GM12891 (cell line): ENCODE measurements at regions not wholly inside any gene's neighbourhood (a gene's known extent, or its start where the extent isn't known, plus 50 kb on each side); places are given as distances from the start of the nearest gene placed in this dataset.
"Not testable (repeated sequence)": the region's sequence is repeated elsewhere in the genome, so short reads cannot be mapped to it uniquely, and the experiment has no call there.

Experiments
- POLR2A ChIP-seq: IDR thresholded peaks from 2 replicates; pipeline ENCODE4 v1.6.1; 2011; ENCODE audit warnings: low read depth, low read length, control low read depth
- POLR2AphosphoS5 ChIP-seq: IDR thresholded peaks from 2 replicates; pipeline ENCODE4 v1.6.1; 2011; ENCODE audit warnings: low read depth, low read length, control low read depth
- POU2F2 ChIP-seq: IDR thresholded peaks from 2 replicates; pipeline ENCODE4 v1.6.1; 2011; ENCODE audit warnings: low read depth, mild to moderate bottlenecking, control low read depth, low read length, moderate library complexity
- SPI1 ChIP-seq: IDR thresholded peaks from 2 replicates; pipeline ENCODE4 v1.6.1; 2011; ENCODE audit warnings: low read depth, low read length, control low read depth
- TAF1 ChIP-seq: IDR thresholded peaks from 2 replicates; pipeline ENCODE4 v1.6.1; 2011; ENCODE audit warnings: low read depth, low read length, control low read depth

DNA sequence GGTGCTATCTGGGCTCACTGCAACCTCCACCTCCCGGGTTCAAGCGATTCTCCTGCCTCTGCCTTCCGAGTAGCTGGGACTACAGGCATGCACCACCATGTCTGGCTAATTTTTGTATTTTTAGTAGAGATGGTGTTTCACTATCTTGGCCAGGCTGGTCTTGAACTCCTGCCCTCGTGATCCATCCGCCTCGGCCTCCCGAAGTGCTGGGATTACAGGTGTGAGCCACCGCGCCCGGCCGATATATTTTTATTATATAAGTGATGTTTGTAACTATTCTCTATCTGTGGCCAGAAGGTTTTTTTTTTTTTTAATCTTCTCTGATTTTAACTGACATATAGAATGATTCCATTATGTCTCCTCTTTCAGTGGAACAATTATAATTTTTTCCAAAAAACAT, 579.3 kb upstream of the CITED2 start:
- TF ChIP-seq POLR2AphosphoS5, TAF1, SPI1, POLR2A, POU2F2: not testable (repeated sequence)
